SK-N-SH treated with all-trans-retinoic acid at 6 μM for 48 hours (cell line): ENCODE measurements at regions not wholly inside any gene's neighbourhood (a gene's known extent, or its start where the extent isn't known, plus 50 kb on each side); places are given as distances from the start of the nearest gene placed in this dataset.

ENCODE experiments used
- BACH2 ChIP-seq: fragments of 250-450 bp; sonication (Bioruptor Pico); IDR thresholded peaks from 2 replicates; pipeline ENCODE4 v1.9.0; 2021; ENCODE audit warnings: mild to moderate bottlenecking, borderline replicate concordance
- CREB5 ChIP-seq: fragments of 250-450 bp; sonication (Bioruptor Pico); IDR thresholded peaks from 2 replicates; pipeline ENCODE4 v1.5.1; 2020; ENCODE audit warnings: low read depth, mild to moderate bottlenecking, moderate library complexity
- CSDC2 ChIP-seq: fragments of 250-450 bp; sonication (Bioruptor Pico); IDR thresholded peaks from 2 replicates; pipeline ENCODE4 v1.5.0; 2020; ENCODE audit warnings: mild to moderate bottlenecking, moderate library complexity
- CSRNP3 ChIP-seq: fragments of 250-450 bp; sonication (Bioruptor Pico); IDR thresholded peaks from 2 replicates; pipeline ENCODE4 v1.5.1; 2021; ENCODE audit warnings: mild to moderate bottlenecking, moderate library complexity
- GLIS3 ChIP-seq: fragments of 250-450 bp; sonication (Bioruptor Pico); IDR thresholded peaks from 2 replicates; pipeline ENCODE4 v1.5.0; 2020; ENCODE audit warnings: mild to moderate bottlenecking, moderate library complexity
- RARB ChIP-seq: fragments of 250-450 bp; sonication (Bioruptor Pico); IDR thresholded peaks from 2 replicates; pipeline ENCODE4 v1.8.0; 2021; ENCODE audit warnings: mild to moderate bottlenecking, moderate library complexity
- SNAI2 ChIP-seq: fragments of 250-450 bp; sonication (Bioruptor Pico); IDR thresholded peaks from 2 replicates; pipeline ENCODE4 v1.5.0; 2020; ENCODE audit warnings: mild to moderate bottlenecking, moderate library complexity
- ZFP3 ChIP-seq: fragments of 250-450 bp; sonication (Bioruptor Pico); IDR thresholded peaks from 2 replicates; pipeline ENCODE4 v1.5.0; 2020; ENCODE audit warnings: mild to moderate bottlenecking, moderate library complexity
- ZNF8 ChIP-seq: fragments of 450-650 bp; formaldehyde crosslinking; IDR thresholded peaks from 2 replicates; pipeline ENCODE4 v1.5.0; 2020; ENCODE audit warnings: mild to moderate bottlenecking, moderate library complexity

DNA sequence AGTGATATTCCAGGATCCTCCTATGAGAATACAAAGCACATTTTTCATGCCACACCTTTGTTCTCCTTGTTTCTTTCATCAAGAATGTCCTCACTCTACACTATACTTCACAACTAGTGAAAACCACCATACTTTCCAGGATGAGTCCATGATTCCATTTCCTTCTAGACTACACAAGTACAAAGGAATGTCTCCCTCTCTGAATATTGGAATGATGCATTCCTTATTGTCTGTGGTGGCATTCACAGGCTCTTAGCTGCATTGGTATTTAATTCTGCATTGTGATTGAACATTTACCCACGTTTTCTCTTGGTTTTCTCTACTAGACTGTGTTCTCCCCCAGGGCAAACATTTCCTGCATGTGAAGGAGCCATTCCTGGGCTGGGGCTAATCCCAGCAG is 217.5 kb downstream of the RAP2B start:
- TF ChIP-seq ZFP3 (no peak), SNAI2 (CRISPR knock-in tag) (no peak), CSDC2 (CRISPR knock-in tag) (no peak), BACH2 (CRISPR knock-in tag) (no peak), CREB5 (CRISPR knock-in tag) (no peak), ZNF8 (no peak), CSRNP3 (CRISPR knock-in tag) (no peak), GLIS3 (CRISPR knock-in tag) (no peak), RARB (CRISPR knock-in tag) (no peak)
